LNCaP clone FGC (cell line): ENCODE measurements at regions not wholly inside any gene's neighbourhood (a gene's known extent, or its start where the extent isn't known, plus 50 kb on each side); places are given as distances from the start of the nearest gene placed in this dataset.

Source experiments
- DNase-seq: peaks from one replicate; pipeline ENCODE4 v3.0.0-alpha.2; 2011; ENCODE audit warnings: low read depth
- H3K4me3 ChIP-seq: 2 replicates; pipeline ENCODE4 v1.5.1; 2011; ENCODE audit warnings: mild to moderate bottlenecking, low read depth, low read length, control low read depth
- CTCF ChIP-seq: IDR thresholded peaks from 2 replicates; pipeline ENCODE4 v1.5.1; 2012; ENCODE audit warnings: mild to moderate bottlenecking; ENCODE audit not compliant: control insufficient read depth, insufficient read depth; ENCODE audit errors: extremely low read depth

GRCh38 chr1:219380463-219380862, 206.8 kb downstream of the LYPLAL1 start:
- TF ChIP-seq CTCF: no peak
- no peak for DNase-seq
- H3K4me3 ChIP-seq: no peak overlapping the region

- H3K4me3 ChIP-seq: no peak overlapping the region
- no peak for DNase-seq
- TF ChIP-seq CTCF: no peak
Observed at GRCh38 chr1:219379691-219380090, 206.0 kb downstream of the LYPLAL1 start.

- H3K4me3 ChIP-seq: no peak overlapping the region
- TF ChIP-seq CTCF: no peak
- no peak for DNase-seq
Observed at GRCh38 chr1:219374636-219375035, 201.0 kb downstream of the LYPLAL1 start.

GRCh38 chr1:219374046-219374566, 200.4 kb downstream of the LYPLAL1 start:
- TF ChIP-seq CTCF: no peak
- H3K4me3 ChIP-seq: no peak overlapping the region
- no peak for DNase-seq

- TF ChIP-seq CTCF: no peak
- no peak for DNase-seq
- H3K4me3 ChIP-seq: no peak overlapping the region
Observed at GRCh38 chr1:219373616-219373935, 199.9 kb downstream of the LYPLAL1 start.

GRCh38 chr1:219372916-219373615, 199.4 kb downstream of the LYPLAL1 start:
- no peak for TF ChIP-seq CTCF
- no peak for DNase-seq
- no peak overlapping the region for H3K4me3 ChIP-seq

- TF ChIP-seq CTCF: no peak
- peak; percentile 75 for DNase-seq
- H3K4me3 ChIP-seq: no peak overlapping the region
Observed at GRCh38 chr1:219371471-219371870, 197.8 kb downstream of the LYPLAL1 start.
